T-helper 1 cell (primary cell): ENCODE measurements at regions not wholly inside any gene's neighbourhood (a gene's known extent, or its start where the extent isn't known, plus 50 kb on each side); places are given as distances from the start of the nearest gene placed in this dataset.
"Not testable (repeated sequence)": the region's sequence is repeated elsewhere in the genome, so short reads cannot be mapped to it uniquely, and the experiment has no call there.

ENCODE experiments used
- DNase-seq, 5 donors: peaks; one replicate each; pipeline ENCODE4 v3.0.0-alpha.2; 2012 to 2020

- no peak for DNase-seq
Observed at GRCh38 chr5:26535215-26535614, 503.2 kb downstream of the CDH9 start.

GRCh38 chr5:26530305-26530704 is 508.1 kb downstream of the CDH9 start:
- DNase-seq, result no peak

- DNase-seq, result no peak
Observed at GRCh38 chr5:26519245-26519644, 519.1 kb downstream of the CDH9 start.

GRCh38 chr5:26518065-26518464 is 520.3 kb downstream of the CDH9 start:
- DNase-seq, result no peak

GRCh38 chr5:26498972-26499371 is 539.4 kb downstream of the CDH9 start:
- DNase-seq, result no peak

- DNase-seq, result no peak
Observed at GRCh38 chr5:26495437-26495836, 542.9 kb downstream of the CDH9 start.

GRCh38 chr5:26492906-26493459 is 545.4 kb downstream of the CDH9 start:
- no peak for DNase-seq

- no peak for DNase-seq
Observed at GRCh38 chr5:26487553-26487952, 550.8 kb downstream of the CDH9 start.

- DNase-seq, result no peak
Observed at GRCh38 chr5:26486631-26487030, 551.8 kb downstream of the CDH9 start.

- not testable (repeated sequence) for DNase-seq
Observed at GRCh38 chr5:26485146-26485860, 553.1 kb downstream of the CDH9 start.

GRCh38 chr5:26482810-26483375 is 555.5 kb downstream of the CDH9 start:
- DNase-seq, result no peak

- DNase-seq, result no peak
Observed at GRCh38 chr5:26482076-26482809, 556.1 kb downstream of the CDH9 start.

- no peak for DNase-seq
Observed at GRCh38 chr5:26470439-26470838, 567.9 kb downstream of the CDH9 start.

GRCh38 chr5:26439121-26439520 is 599.3 kb downstream of the CDH9 start:
- DNase-seq, result no peak

- no peak for DNase-seq
Observed at GRCh38 chr5:26434688-26435087, 603.7 kb downstream of the CDH9 start.

GRCh38 chr5:26432386-26432785 is 606.0 kb downstream of the CDH9 start:
- no peak for DNase-seq

GRCh38 chr5:26430323-26430722 is 608.1 kb downstream of the CDH9 start:
- DNase-seq, result no peak

GRCh38 chr5:26427281-26427680 is 611.1 kb downstream of the CDH9 start:
- DNase-seq, result no peak

- DNase-seq, result no peak
Observed at GRCh38 chr5:26419987-26420386, 618.4 kb downstream of the CDH9 start.

GRCh38 chr5:26416911-26417310 is 621.5 kb downstream of the CDH9 start:
- DNase-seq, result no peak

GRCh38 chr5:26415987-26416779 is 622.2 kb downstream of the CDH9 start:
- no peak for DNase-seq

- no peak for DNase-seq
Observed at GRCh38 chr5:26390608-26391007, 647.8 kb downstream of the CDH9 start.

- DNase-seq, result no peak
Observed at GRCh38 chr5:26388976-26389375, 649.4 kb downstream of the CDH9 start.
